AG09309 (cell line): ENCODE measurements at regions not wholly inside any gene's neighbourhood (a gene's known extent, or its start where the extent isn't known, plus 50 kb on each side); places are given as distances from the start of the nearest gene placed in this dataset.
"Not testable (repeated sequence)": the region's sequence is repeated elsewhere in the genome, so short reads cannot be mapped to it uniquely, and the experiment has no call there.

Experiments used
- DNase-seq: peaks from one replicate; pipeline ENCODE4 v3.0.0-alpha.2; 2010; ENCODE audit warnings: low read depth
- H3K4me3 ChIP-seq: 2 replicates; pipeline ENCODE4 v1.5.1; 2011; ENCODE audit warnings: mild to moderate bottlenecking, low read depth, low read length, moderate library complexity; ENCODE audit not compliant: control insufficient read depth
- CTCF ChIP-seq: IDR thresholded peaks from 2 replicates; pipeline ENCODE4 v1.5.1; 2011; ENCODE audit warnings: mild to moderate bottlenecking, low read depth, low read length, inconsistent platforms; ENCODE audit not compliant: insufficient read depth, control insufficient read depth; ENCODE audit errors: missing control alignments

DNA sequence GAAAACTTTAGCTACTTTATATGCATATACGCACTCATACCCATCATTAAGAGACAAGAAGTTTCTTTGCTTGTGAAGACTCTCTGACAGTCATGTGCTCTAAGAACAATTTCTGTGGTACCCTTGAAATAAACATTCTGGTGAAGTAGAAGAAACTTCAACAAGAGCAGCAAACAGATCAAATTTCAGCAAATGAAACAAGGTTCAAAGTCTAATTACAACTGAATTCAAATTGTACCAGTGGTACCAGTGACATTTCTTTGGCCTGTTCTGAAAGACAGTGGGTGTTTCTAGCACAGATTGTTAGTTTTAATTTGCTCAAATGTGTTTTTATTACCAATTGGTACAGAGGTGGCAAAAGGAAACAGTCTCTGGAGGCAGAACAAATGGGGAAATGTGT is 391.0 kb downstream of the CHSY3 start:
- DNase-seq = no peak
- no peak overlapping the region for H3K4me3 ChIP-seq
- TF ChIP-seq CTCF = no peak

- not testable (repeated sequence) for DNase-seq, H3K4me3 ChIP-seq
These were observed 390.5 kb downstream of the CHSY3 start for GRCh38 chr5:130294798-130295197.

DNA sequence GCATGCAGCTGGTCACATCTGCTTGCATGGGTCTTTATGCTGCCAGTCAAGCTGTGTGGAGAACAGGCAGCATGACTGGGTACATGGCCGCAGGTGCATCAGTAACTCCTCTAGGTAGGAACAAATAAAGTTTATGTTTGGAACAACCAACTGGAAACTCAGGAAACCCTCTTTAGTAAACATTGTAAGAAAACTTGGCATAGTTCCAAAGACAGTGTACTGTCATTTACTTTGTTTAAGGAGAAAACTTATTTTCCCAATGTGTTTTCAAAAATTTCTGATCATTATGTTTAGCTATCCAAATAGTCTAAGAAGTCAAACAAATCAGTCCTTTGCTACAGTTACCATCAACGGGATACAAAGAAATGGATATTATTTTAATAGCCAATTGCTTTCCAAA is 386.0 kb downstream of the CHSY3 start:
- DNase-seq = no peak
- TF ChIP-seq CTCF = no peak

GRCh38 chr5:130289132-130290088 is 385.1 kb downstream of the CHSY3 start:
- DNase-seq = no peak
- no peak overlapping the region for H3K4me3 ChIP-seq
- TF ChIP-seq CTCF = no peak

More for the DNA sequence above, 386.0 kb downstream of the CHSY3 start:
- no peak overlapping the region for H3K4me3 ChIP-seq

- TF ChIP-seq CTCF = no peak
- DNase-seq = no peak
- H3K4me3 ChIP-seq = no peak overlapping the region
These were observed 383.2 kb downstream of the CHSY3 start for GRCh38 chr5:130287438-130287837.

GRCh38 chr5:130286971-130287370 is 382.7 kb downstream of the CHSY3 start:
- no peak overlapping the region for H3K4me3 ChIP-seq
- TF ChIP-seq CTCF = no peak
- DNase-seq = peak; percentile 68

DNA sequence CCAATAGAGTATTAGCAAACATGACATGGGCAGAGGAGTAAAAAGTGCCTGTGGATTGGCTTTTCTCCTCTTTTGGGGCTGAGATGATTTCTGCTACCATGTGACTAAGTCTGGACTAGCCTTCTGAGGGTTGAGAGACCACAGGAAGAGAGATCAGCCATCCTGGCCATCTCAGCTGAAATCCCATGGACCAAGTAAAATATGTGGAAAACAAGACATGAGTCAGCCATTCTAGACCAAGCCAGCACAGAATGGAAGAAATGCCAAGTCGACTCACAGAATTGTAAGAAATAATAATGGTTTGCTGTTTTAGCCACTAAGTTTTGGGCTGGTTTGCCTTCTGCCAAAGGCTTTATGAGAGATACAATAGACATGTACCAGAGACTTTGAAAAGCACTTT is 377.8 kb downstream of the CHSY3 start:
- DNase-seq = peak; percentile 63
- no peak for TF ChIP-seq CTCF
- no peak overlapping the region for H3K4me3 ChIP-seq
